WTC11 (cell line): ENCODE measurements at regions not wholly inside any gene's neighbourhood (a gene's known extent, or its start where the extent isn't known, plus 50 kb on each side); places are given as distances from the start of the nearest gene placed in this dataset.

ENCODE experiments used
- ATAC-seq: fragments of 200-7000 bp; cut with Tn5 transposase; 2 replicates; pipeline ENCODE4 v1.10.0; 2021; ENCODE audit warnings: mild to moderate bottlenecking, moderate library complexity
- CTCF ChIA-PET: fragments of 300-600 bp; sonication (Branson Sonifier 250); formaldehyde crosslinking; loops from one replicate; lab custom pipeline; 2021; ENCODE audit warnings: antibody characterized with exemption; lab: Charles Lee
- POLR2A ChIA-PET: fragments of 350-600 bp; sonication (Branson Sonifier 250); formaldehyde crosslinking; loops from one replicate; lab custom pipeline; 2021; ENCODE audit warnings: antibody characterized with exemption; lab: Charles Lee
- DNase-seq: peaks from one replicate; pipeline ENCODE4 v3.0.0; 2021; ENCODE audit warnings: low spot score
- H3K27ac Mint-ChIP-seq: 2 replicates; pipeline ENCODE4 v1.8.0; 2021; ENCODE audit warnings: mixed read lengths
- H3K27me3 Mint-ChIP-seq: 2 replicates; pipeline ENCODE4 v1.8.0; 2021; ENCODE audit warnings: low read depth, mild to moderate bottlenecking, moderate library complexity, mixed read lengths
- H3K36me3 Mint-ChIP-seq: 2 replicates; pipeline ENCODE4 v1.8.0; 2021; ENCODE audit warnings: mixed read lengths
- H3K4me1 Mint-ChIP-seq: 2 replicates; pipeline ENCODE4 v1.8.0; 2022; ENCODE audit warnings: mixed read lengths
- H3K4me3 Mint-ChIP-seq: 2 replicates; pipeline ENCODE4 v1.8.0; 2021; ENCODE audit warnings: mild to moderate bottlenecking, moderate library complexity, mixed read lengths
- H3K9me3 Mint-ChIP-seq: 2 replicates; pipeline ENCODE4 v1.8.0; 2021; ENCODE audit warnings: mixed read lengths
- AFF4 ChIP-seq: sonication (generic); formaldehyde crosslinking; IDR thresholded peaks from 2 replicates; pipeline ENCODE4 v1.8.1; 2023; ENCODE audit warnings: mild to moderate bottlenecking, missing genetic modification reagents, borderline replicate concordance
- ATF6 ChIP-seq: sonication (generic); formaldehyde crosslinking; IDR thresholded peaks from 2 replicates; pipeline ENCODE4 v1.8.1; 2023; ENCODE audit warnings: mild to moderate bottlenecking, missing genetic modification reagents
- ELF4 ChIP-seq: sonication (generic); formaldehyde crosslinking; IDR thresholded peaks from 2 replicates; pipeline ENCODE4 v1.8.1; 2022; ENCODE audit warnings: low read depth, mild to moderate bottlenecking, moderate library complexity, missing genetic modification reagents
- FOXP4 ChIP-seq: sonication (generic); formaldehyde crosslinking; IDR thresholded peaks from 2 replicates; pipeline ENCODE4 v1.8.0; 2022; ENCODE audit warnings: mild to moderate bottlenecking, missing genetic modification reagents
- GTF2I ChIP-seq: fragments of 250-450 bp; sonication (Bioruptor Pico); conservative IDR thresholded peaks from 2 replicates; pipeline ENCODE4 v1.4.0; 2021; ENCODE audit warnings: mild to moderate bottlenecking
- JUN ChIP-seq: sonication (generic); formaldehyde crosslinking; IDR thresholded peaks from 2 replicates; pipeline ENCODE4 v1.8.0; 2023; ENCODE audit warnings: mild to moderate bottlenecking, missing genetic modification reagents
- PRDM15 ChIP-seq: sonication (generic); formaldehyde crosslinking; IDR thresholded peaks from 2 replicates; pipeline ENCODE4 v1.8.0; 2022; ENCODE audit warnings: missing genetic modification reagents
- PRRX2 ChIP-seq: fragments of 250-450 bp; sonication (Bioruptor Pico); IDR thresholded peaks from 2 replicates; pipeline ENCODE4 v1.8.0; 2021; ENCODE audit warnings: mild to moderate bottlenecking
- SMAD4 ChIP-seq: sonication (generic); formaldehyde crosslinking; IDR thresholded peaks from 2 replicates; pipeline ENCODE4 v1.8.0; 2022; ENCODE audit warnings: mild to moderate bottlenecking, missing genetic modification reagents
- ZBTB21 ChIP-seq: sonication (generic); formaldehyde crosslinking; IDR thresholded peaks from 2 replicates; pipeline ENCODE4 v1.8.1; 2023; ENCODE audit warnings: mild to moderate bottlenecking, missing genetic modification reagents, borderline replicate concordance
- ZNF232 ChIP-seq: sonication (generic); formaldehyde crosslinking; IDR thresholded peaks from 2 replicates; pipeline ENCODE4 v1.8.0; 2022; ENCODE audit warnings: mild to moderate bottlenecking, missing genetic modification reagents
- ZNF281 ChIP-seq: sonication (generic); formaldehyde crosslinking; IDR thresholded peaks from 2 replicates; pipeline ENCODE4 v1.8.0; 2023; ENCODE audit warnings: mild to moderate bottlenecking, missing genetic modification reagents
- TF ChIP-seq, protein P1 (sequence below): sonication (generic); formaldehyde crosslinking; IDR thresholded peaks from 2 replicates; pipeline ENCODE4 v1.8.0; 2022; ENCODE audit warnings: mild to moderate bottlenecking, missing genetic modification reagents
- TF ChIP-seq, protein P2 (sequence below): sonication (generic); formaldehyde crosslinking; IDR thresholded peaks from 2 replicates; pipeline ENCODE4 v1.8.1; 2022; ENCODE audit warnings: mild to moderate bottlenecking, moderate library complexity, missing genetic modification reagents
- TF ChIP-seq, protein P3 (sequence below): fragments of 250-450 bp; sonication (Bioruptor Pico); IDR thresholded peaks from 2 replicates; pipeline ENCODE4 v1.9.0; 2021; ENCODE audit warnings: moderate library complexity, mild to moderate bottlenecking, inconsistent platforms, borderline replicate concordance

DNA sequence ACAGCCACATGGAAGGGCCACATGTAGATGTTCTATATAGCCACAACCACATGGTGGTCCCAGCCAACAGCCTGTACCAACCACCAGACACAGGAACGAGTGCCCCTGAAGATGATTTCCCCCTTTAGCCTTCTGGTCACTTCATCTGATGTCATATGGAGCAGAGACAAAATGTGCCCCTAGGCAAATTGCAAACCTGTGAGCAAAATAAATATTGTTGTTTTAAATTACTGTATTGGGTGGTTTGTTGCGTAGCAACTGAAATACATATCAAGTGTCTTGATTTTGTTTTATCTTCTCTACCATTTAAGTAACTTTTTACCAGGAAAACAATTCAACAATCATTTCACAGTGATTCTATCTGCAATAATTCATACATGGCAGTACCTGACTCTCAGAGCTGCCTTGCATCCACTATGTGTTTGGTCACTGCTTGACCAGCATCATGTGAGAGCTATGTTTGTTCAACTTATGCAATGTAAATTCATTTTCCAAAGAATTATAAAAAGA, 142.5 kb upstream of the VLDLR start:
- H3K36me3 Mint-ChIP-seq = no peaks in the 10 kb centered on the region
- H3K27me3 Mint-ChIP-seq = no peaks in the 10 kb centered on the region
- DNase-seq = no peak
- ATAC-seq = no peak
- TF ChIP-seq, protein P1, sequence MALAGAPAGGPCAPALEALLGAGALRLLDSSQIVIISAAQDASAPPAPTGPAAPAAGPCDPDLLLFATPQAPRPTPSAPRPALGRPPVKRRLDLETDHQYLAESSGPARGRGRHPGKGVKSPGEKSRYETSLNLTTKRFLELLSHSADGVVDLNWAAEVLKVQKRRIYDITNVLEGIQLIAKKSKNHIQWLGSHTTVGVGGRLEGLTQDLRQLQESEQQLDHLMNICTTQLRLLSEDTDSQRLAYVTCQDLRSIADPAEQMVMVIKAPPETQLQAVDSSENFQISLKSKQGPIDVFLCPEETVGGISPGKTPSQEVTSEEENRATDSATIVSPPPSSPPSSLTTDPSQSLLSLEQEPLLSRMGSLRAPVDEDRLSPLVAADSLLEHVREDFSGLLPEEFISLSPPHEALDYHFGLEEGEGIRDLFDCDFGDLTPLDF = no peak
- TF ChIP-seq ATF6 (CRISPR knock-in tag) (no peak), ZNF281 (CRISPR knock-in tag) (no peak), PRDM15 (no peak), PRRX2 (no peak), ELF4 (CRISPR knock-in tag) (no peak)
- TF ChIP-seq, protein P2, sequence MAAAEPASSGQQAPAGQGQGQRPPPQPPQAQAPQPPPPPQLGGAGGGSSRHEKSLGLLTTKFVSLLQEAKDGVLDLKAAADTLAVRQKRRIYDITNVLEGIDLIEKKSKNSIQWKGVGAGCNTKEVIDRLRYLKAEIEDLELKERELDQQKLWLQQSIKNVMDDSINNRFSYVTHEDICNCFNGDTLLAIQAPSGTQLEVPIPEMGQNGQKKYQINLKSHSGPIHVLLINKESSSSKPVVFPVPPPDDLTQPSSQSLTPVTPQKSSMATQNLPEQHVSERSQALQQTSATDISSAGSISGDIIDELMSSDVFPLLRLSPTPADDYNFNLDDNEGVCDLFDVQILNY = no peak
- no peak overlapping the region for H3K4me3 Mint-ChIP-seq
- H3K27ac Mint-ChIP-seq = no peak overlapping the region
- H3K4me1 Mint-ChIP-seq = peaks cover 11% of the 10 kb centered on the region
- CTCF ChIA-PET = no interaction called here
- POLR2A ChIA-PET = no interaction called here
- H3K9me3 Mint-ChIP-seq = 0 out of 2 replicates have a peak, but pooled peaks cover 1% of the 10 kb centered on the region

DNA sequence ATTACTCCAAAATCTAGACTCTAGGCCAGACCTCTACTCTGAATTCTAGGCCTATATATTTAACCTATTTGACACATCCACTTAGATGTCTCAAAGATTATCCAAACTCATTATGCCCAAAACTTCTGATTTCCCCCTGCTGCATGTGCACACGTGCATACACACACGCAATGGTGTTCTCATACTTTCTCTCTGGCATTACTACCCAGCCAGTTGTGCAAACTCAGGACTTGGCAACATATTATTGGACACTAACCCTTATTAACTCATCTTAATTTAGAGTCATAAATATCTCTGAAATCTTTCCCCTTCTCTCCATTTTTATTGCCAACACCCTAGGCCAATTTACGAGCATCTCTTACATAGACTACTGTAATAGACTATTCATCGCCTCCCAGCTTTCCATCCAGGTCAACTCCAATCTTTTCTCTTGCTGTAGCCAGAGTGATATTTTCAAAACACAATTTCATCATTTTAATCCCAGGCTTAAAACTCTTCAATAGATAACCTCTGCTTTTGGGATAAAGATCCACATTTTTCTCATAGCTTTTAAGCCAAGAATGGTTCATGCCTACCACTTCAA, 141.2 kb upstream of the VLDLR start:
- no peak overlapping the region for H3K27ac Mint-ChIP-seq
- no peaks in the 10 kb centered on the region for H3K27me3 Mint-ChIP-seq
- H3K9me3 Mint-ChIP-seq = 0 out of 2 replicates have a peak, but pooled peaks cover 9% of the 10 kb centered on the region
- ChIA-PET CTCF (no interaction called here), POLR2A (no interaction called here)
- peaks cover 11% of the 10 kb centered on the region for H3K4me1 Mint-ChIP-seq
- no peak for DNase-seq
- no peaks in the 10 kb centered on the region for H3K36me3 Mint-ChIP-seq
- no peak overlapping the region for H3K4me3 Mint-ChIP-seq
- ATAC-seq = no peak
- TF ChIP-seq AFF4 (no peak), SMAD4 (no peak), GTF2I (CRISPR knock-in tag) (no peak), FOXP4 (CRISPR knock-in tag) (no peak), ZNF232 (CRISPR knock-in tag) (no peak), ZBTB21 (no peak), JUN (no peak)
- TF ChIP-seq, protein P2 = no peak
- TF ChIP-seq, protein P3, sequence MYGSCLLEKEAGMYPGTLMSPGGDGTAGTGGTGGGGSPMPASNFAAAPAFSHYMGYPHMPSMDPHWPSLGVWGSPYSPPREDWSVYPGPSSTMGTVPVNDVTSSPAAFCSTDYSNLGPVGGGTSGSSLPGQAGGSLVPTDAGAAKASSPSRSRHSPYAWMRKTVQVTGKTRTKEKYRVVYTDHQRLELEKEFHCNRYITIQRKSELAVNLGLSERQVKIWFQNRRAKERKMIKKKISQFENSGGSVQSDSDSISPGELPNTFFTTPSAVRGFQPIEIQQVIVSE (CRISPR knock-in tag) = no peak
